Nephron (organoid): ENCODE measurements at regions not wholly inside any gene's neighbourhood (a gene's known extent, or its start where the extent isn't known, plus 50 kb on each side); places are given as distances from the start of the nearest gene placed in this dataset.
"Not testable (repeated sequence)": the region's sequence is repeated elsewhere in the genome, so short reads cannot be mapped to it uniquely, and the experiment has no call there.

Source experiments
- H3K27ac Mint-ChIP-seq, 3 experiments: 2 replicates each; pipeline ENCODE4 v1.8.0; 2020; ENCODE audit warnings: mixed read lengths in 3 of 3, mild to moderate bottlenecking in 2 of 3, moderate library complexity in 1 of 3
- H3K27me3 Mint-ChIP-seq: 2 replicates; pipeline ENCODE4 v1.8.0; 2021; ENCODE audit warnings: low read depth, mild to moderate bottlenecking, moderate library complexity, mixed read lengths
- H3K36me3 Mint-ChIP-seq: 2 replicates; pipeline ENCODE4 v1.8.0; 2020; ENCODE audit warnings: low read depth, mixed read lengths
- H3K4me1 Mint-ChIP-seq: 2 replicates; pipeline ENCODE4 v1.8.0; 2020; ENCODE audit warnings: mixed read lengths
- H3K4me3 Mint-ChIP-seq, 3 experiments: 2 replicates each; pipeline ENCODE4 v1.8.0; 2020; ENCODE audit warnings: mild to moderate bottlenecking in 3 of 3, mixed read lengths in 3 of 3, moderate library complexity in 2 of 3
- H3K9me3 Mint-ChIP-seq: 2 replicates; pipeline ENCODE4 v1.8.0; 2020; ENCODE audit warnings: mixed read lengths
- TF ChIP-seq, protein P1 (sequence below), 3 experiments: fragments of 200-600 bp; sonication (generic); IDR thresholded peaks; one replicate each; pipeline ENCODE4 v1.5.0; 2021; ENCODE audit warnings: antibody characterized with exemption in 3 of 3; ENCODE audit not compliant: unreplicated experiment in 3 of 3

DNA sequence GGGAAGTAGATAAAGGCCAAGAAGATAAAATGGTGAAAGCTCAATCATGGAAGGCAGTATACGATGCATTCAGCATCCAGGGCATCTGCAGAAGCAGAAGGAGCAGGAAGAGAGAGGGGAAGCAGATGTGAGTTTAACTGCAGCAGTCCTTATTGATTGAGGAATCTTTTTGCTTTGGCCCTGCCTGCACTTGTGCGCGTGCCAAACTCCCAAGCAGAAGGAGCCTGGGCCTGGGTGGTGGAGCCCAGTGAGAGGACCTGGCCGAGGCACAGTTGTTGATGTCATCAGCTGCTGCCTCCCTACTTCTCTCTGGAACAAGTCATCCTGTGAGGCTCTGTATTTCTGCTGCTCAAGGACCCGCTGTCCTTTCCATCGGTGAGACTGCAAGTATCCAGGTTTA lies 65.5 kb upstream of the ROPN1 start:
- Mint-ChIP-seq H3K36me3 (peaks cover 18% of the 10 kb centered on the region), H3K27me3 (no peaks in the 10 kb centered on the region), H3K27ac (peak overlapping the region; percentile 41 to 87 (median 69)), H3K9me3 (peaks cover 4% of the 10 kb centered on the region), H3K4me3 (peak overlapping the region in 1 of 3 experiments; percentile 11), H3K4me1 (peaks cover 37% of the 10 kb centered on the region)
- TF ChIP-seq, protein P1, sequence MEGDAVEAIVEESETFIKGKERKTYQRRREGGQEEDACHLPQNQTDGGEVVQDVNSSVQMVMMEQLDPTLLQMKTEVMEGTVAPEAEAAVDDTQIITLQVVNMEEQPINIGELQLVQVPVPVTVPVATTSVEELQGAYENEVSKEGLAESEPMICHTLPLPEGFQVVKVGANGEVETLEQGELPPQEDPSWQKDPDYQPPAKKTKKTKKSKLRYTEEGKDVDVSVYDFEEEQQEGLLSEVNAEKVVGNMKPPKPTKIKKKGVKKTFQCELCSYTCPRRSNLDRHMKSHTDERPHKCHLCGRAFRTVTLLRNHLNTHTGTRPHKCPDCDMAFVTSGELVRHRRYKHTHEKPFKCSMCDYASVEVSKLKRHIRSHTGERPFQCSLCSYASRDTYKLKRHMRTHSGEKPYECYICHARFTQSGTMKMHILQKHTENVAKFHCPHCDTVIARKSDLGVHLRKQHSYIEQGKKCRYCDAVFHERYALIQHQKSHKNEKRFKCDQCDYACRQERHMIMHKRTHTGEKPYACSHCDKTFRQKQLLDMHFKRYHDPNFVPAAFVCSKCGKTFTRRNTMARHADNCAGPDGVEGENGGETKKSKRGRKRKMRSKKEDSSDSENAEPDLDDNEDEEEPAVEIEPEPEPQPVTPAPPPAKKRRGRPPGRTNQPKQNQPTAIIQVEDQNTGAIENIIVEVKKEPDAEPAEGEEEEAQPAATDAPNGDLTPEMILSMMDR (IDR thresholded peaks at IDR 0.05; ENCODE audit: unreplicated experiment in 3 of 3) = no peak

DNA sequence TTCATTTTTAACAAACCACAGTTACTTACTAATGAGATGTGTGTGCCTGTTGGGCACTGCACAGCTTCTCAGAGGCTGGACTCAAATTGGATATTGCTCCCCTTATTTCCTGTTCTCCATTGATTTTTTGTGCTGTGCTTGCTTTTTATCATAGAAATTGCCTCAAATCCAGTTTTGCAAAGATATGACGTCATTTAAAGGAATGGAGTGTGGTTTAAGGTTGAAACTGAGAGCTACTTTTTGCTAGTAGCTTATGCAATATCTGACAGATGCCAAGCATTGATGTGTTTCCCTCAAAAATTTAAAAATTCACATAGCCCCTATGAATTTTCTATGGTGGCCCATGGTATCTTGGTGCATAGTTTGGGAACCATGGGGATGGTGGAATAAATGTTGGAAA lies 67.7 kb upstream of the ROPN1 start:
- H3K9me3 Mint-ChIP-seq = peaks cover 4% of the 10 kb centered on the region
- no peaks in the 10 kb centered on the region for H3K27me3 Mint-ChIP-seq
- TF ChIP-seq, protein P1 (IDR thresholded peaks at IDR 0.05; ENCODE audit: unreplicated experiment in 3 of 3) = no peak

DNA sequence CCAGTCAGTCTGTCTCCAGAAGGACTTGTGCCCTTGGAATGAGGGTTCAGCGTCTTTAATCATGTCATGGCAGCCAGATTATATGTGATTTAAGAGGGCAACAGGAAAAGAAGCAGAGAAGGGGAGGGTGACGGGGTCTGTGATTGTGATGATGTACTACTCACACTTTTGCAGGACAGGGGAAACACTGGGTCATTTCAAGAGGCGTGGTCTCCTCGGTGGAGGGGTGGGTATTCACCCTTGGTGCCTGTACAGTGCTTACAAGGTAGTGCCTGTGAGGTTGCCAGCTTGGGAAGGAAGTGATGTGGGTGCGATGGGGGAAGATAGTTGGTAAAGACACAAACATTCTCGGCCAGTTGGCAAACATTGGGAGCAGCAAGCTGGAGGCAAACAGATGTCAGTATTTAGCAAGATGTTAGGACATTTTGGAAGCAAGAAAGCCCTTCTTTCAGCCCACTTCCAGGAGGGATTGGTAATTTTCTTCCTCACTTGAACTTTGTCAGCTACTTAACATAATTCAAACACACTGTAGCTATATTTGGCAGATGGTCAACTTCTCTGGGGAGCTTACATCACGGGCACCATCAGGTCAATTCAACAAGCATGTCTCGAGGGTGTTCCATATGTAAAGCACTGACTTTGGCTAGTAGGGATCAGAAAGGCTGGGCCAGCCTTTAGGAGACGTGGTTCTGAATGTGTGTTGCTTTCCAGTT lies 71.4 kb upstream of the ROPN1 start:
- Mint-ChIP-seq H3K9me3 (no peaks in the 10 kb centered on the region), H3K4me1 (peaks cover 6% of the 10 kb centered on the region), H3K27me3 (no peaks in the 10 kb centered on the region), H3K36me3 (peaks cover 9% of the 10 kb centered on the region), H3K4me3 (no peak overlapping the region), H3K27ac (no peak overlapping the region)
- TF ChIP-seq, protein P1 (IDR thresholded peaks at IDR 0.05; ENCODE audit: unreplicated experiment in 3 of 3) = no peak

More for the DNA sequence above, 67.7 kb upstream of the ROPN1 start:
- H3K36me3 Mint-ChIP-seq = peaks cover 18% of the 10 kb centered on the region
- peaks cover 32% of the 10 kb centered on the region for H3K4me1 Mint-ChIP-seq
- H3K4me3 Mint-ChIP-seq = no peak overlapping the region
- H3K27ac Mint-ChIP-seq = no peak overlapping the region

DNA sequence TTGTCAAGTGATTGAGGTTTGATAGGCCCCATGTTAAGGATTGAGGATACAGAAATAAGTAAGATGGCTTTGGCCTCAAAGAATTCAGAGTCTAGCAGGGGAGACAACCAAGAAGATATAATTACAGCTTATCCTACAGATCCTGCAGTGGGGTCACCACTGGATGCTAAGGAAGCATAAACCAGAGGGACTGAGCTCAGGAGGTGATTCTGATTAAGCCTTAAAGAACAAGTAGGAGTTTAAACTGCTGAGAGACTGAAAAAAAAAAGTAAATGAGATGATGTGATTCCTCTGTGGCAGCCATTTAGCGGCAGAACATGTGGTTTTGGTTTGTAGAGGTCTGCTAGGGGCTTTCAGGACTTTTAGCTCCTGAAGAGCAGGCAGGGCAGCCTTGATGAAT lies 72.1 kb upstream of the ROPN1 start:
- peaks cover 3% of the 10 kb centered on the region for H3K36me3 Mint-ChIP-seq
- H3K9me3 Mint-ChIP-seq = no peaks in the 10 kb centered on the region
- no peaks in the 10 kb centered on the region for H3K27me3 Mint-ChIP-seq
- H3K4me1 Mint-ChIP-seq = peaks cover 12% of the 10 kb centered on the region
- TF ChIP-seq, protein P1 (IDR thresholded peaks at IDR 0.05; ENCODE audit: unreplicated experiment in 3 of 3) = no peak
- H3K4me3 Mint-ChIP-seq = no peak overlapping the region
- no peak overlapping the region for H3K27ac Mint-ChIP-seq

DNA sequence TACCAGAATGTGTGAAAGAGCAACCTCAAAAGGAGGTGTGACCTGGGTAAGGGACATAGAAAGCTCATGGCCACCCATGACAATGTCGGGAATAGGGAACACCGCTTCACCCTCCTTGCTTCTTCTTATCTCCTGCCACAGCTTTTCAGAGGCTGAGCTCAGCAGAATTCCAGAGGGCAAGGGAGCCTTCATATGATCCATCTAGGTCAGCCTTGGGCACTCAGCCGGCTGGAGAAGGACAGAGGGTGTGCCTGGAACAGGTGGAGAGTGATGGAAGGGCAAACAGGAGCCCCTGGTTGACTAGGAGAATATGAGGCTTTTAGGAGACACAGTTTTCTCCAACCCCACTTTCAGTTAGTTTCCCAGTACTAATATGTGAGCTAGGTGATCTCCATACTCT lies 74.6 kb upstream of the ROPN1 start:
- H3K4me1 Mint-ChIP-seq = peaks cover 24% of the 10 kb centered on the region
- H3K36me3 Mint-ChIP-seq, H3K27me3 Mint-ChIP-seq: not testable (repeated sequence)

DNA sequence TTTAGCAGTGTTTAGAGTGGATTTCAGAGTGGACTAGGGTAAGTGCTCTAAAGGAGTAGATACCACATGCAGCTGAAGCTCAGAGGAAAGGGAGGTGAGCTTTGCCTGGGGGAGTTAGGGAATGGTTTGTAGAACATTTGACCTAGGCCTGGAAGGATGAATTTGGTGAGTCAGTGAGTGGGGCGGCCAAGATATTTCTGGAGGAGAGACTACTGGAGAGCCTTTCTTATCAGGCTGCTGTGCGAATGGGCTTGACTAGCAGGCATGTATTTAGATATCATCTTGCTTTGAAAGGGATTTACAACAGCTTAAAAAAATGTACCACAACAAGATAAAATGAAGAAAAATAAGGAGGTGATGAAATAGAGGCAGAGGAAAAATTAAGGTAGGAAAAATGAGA lies 77.8 kb upstream of the ROPN1 start:
- Mint-ChIP-seq H3K27ac (peak overlapping the region; percentile 31 to 34 (median 33)), H3K4me1 (peaks cover 24% of the 10 kb centered on the region)
- not testable (repeated sequence) for H3K9me3 Mint-ChIP-seq, H3K36me3 Mint-ChIP-seq, H3K27me3 Mint-ChIP-seq, H3K4me3 Mint-ChIP-seq

More for the DNA sequence above, 74.6 kb upstream of the ROPN1 start:
- H3K9me3 Mint-ChIP-seq, H3K27ac Mint-ChIP-seq, H3K4me3 Mint-ChIP-seq: not testable (repeated sequence)

DNA sequence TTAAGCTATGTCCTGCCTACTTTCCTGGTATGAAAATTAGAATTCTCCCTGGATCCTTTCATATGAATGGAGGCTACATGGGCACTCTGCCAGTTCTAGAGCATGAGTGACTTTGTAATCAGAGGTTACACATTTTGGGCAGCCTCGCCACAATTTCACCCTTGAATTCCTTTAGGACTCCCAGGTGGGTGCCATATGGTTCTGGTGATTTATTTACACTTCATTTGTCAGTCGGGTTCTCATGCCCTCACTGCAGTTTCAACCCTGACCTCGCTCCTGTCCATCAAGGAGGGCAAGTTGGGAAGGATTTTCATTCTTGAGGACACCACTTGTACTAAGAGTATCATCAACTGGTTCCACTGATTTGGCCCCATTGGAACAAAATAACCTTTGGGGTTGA lies 83.2 kb upstream of the ROPN1 start:
- H3K27me3 Mint-ChIP-seq, H3K9me3 Mint-ChIP-seq, H3K4me3 Mint-ChIP-seq, H3K36me3 Mint-ChIP-seq, H3K27ac Mint-ChIP-seq: not testable (repeated sequence)
- peaks cover 17% of the 10 kb centered on the region for H3K4me1 Mint-ChIP-seq
